ENCODE measurements at regions not wholly inside any gene's neighbourhood (a gene's known extent, or its start where the extent isn't known, plus 50 kb on each side); places are given as distances from the start of the nearest gene placed in this dataset.
"Not testable (repeated sequence)": the region's sequence is repeated elsewhere in the genome, so short reads cannot be mapped to it uniquely, and the experiment has no call there.

GRCh38 chr21:35840949-35841348 lies 219.4 kb downstream of the SETD4 start:
- DNase-seq = no peak

- no peak for DNase-seq
These were observed 220.0 kb downstream of the SETD4 start for GRCh38 chr21:35840197-35840799.

DNA sequence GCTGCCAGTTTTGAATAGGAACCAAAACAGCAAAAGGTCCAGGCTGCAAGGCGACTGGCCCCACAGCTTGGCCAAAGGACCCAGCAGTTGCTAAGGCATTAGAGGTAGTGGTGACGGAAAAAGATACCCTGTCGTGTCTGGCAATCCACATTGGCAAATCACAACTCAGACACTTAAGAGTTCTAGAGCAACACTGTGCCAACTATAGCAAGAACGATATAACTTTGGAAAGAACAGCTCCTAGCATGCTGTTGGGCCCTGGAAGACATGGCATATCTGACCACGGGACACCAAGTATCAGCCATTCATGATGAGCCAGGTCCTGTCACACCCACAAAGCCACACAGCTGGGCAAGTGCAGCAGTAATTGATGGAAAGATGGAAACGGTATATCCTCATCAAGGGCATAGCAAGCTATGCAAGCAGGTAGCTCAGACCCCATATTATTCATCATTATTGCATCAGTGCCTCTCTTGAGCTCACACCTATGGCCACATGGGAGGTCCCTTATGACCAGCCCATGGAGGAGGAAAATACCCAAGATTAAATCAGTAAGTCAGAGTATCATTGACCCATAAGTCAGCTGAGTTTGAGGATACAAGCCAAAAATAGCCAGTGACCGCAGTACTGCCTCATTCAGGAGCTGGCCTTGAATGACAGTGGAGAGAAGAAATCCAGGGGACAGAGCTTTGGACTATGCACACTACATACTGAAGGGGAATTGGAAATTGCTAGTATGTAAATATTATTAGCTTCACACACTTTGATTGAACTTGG lies 221.2 kb downstream of the SETD4 start:
- DNase-seq = no peak

- no peak for DNase-seq
These were observed 222.0 kb downstream of the SETD4 start for GRCh38 chr21:35838350-35838749.

GRCh38 chr21:35833991-35834390 lies 226.3 kb downstream of the SETD4 start:
- no peak for DNase-seq

DNA sequence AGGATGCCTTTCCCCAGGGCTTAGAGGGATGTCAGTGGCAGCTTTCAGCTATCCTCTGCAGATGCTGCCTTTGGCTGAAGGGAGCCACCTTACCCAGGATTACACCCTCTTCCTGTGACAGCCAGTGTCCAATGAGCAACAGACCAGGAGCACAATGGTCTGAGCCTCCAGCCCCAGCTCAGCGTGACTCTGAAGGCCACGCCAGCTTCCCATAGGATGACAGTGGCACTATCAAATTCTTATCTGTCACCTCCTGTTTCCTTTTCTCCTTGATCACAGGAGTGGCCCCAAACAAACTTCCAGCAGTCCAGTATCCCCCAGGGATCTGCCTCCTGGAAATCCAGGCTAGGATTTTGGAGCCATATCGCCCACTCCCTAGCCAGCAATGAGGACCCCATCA lies 226.9 kb downstream of the SETD4 start:
- DNase-seq = no peak

DNA sequence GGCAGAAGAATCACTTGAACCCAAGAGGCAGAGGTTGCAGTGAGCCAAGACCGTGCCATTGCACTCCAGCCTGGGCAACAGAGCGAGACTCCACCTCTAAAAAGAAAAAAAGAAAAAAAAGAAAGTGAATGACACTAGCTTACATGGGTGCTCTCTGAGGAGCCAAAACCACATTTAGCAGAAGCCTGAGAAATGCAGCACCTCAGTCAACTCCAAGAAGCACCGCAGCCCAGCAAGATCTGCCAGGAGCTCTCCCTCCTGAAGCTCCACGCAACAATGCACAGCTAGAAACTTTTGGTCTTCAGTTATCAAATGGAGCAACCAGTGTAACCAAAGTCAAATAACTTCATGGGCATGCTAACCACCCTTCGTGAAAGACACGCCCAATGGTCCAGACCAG lies 229.1 kb downstream of the SETD4 start:
- no peak for DNase-seq

DNA sequence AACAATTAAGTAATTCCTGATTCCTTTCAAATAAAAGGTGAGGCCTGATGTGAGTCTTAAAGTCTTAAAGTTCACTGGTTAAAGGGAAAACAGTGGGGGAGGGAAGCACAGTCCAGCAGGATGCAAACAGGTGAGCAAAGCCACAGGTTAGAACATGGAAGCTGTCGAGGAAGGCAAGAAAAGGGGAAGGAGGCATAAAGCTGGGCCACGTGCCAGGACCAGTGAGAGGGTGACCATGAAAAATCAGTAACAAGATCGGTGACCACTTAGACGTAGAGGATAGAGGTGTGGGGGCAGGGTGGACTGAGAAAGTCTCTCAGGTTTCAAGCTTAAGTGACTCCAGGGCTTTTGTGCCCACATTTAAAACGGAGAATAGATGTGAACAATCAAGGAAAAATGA lies 231.3 kb downstream of the SETD4 start:
- no peak for DNase-seq

GRCh38 chr21:35828161-35828560 lies 232.2 kb downstream of the SETD4 start:
- no peak for DNase-seq

- DNase-seq = no peak
These were observed 233.3 kb downstream of the SETD4 start for GRCh38 chr21:35827004-35827403.

DNA sequence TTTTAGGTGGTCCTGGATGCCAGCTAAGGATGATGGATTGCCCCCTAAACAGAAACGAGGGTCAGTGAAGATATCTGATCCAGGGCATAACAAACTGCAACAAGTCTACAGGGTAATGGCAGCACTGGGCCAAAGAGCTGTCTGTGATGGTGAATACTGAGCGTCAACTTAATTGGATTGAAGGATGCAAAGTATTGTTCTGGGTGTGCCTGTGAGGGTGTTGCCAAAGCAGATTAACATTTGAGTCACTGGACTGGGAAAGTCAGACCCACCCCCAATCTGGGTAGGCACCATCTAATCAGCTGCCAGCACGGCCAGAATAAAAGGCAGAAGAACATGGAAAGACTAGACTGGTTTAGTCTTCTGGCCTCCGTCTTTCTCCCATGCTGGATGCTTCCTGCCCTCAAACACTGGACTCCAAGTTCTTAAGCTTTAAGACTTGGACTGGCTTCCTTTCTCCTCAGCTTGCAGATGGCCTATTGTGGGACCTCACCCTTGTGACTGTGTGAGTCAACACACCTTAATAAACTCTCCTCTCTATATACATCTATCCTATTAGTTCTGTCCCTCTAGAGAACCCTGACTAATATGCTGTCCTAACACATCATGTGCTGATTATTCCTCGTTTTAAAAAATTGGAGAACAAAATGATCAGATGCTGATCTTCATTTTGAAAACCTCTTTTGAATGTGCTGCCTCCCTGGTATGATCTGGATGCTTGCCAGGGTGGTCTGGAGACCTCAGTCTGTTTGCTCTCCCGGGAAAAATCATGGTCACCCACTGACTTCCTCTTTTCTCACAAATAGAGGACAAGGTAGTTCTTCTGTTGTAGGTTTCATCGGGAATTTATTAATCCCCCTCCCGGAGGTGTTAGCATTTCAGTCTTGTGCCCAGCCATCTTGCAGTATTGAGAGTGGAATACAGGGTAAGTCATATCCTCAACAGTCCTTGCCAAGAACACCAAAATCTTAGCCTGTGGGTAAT lies 234.7 kb downstream of the SETD4 start:
- DNase-seq = no peak

GRCh38 chr21:35824136-35824535 lies 236.2 kb downstream of the SETD4 start:
- DNase-seq = no peak

GRCh38 chr21:35819134-35819533 lies 241.2 kb downstream of the SETD4 start:
- DNase-seq = no peak

DNA sequence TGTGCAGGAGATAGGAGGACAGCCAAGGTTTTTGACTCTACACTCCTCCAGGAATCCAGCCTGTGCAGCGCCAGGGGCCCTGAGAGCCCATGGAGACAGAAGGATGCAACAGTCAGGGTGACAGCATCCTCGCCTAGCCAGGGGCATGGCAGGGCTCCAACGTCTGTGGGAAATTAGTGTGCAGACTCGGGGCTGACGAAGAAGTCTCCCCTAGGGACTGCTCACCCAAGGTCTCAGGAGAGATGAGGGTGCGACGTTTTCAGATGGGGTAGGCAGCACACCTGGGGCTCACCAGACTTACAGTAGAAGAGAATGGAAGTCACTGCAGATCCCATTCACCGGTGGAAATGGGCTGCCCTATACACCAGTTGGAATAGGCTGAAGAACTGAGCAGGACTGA lies 241.7 kb downstream of the SETD4 start:
- no peak for DNase-seq

DNA sequence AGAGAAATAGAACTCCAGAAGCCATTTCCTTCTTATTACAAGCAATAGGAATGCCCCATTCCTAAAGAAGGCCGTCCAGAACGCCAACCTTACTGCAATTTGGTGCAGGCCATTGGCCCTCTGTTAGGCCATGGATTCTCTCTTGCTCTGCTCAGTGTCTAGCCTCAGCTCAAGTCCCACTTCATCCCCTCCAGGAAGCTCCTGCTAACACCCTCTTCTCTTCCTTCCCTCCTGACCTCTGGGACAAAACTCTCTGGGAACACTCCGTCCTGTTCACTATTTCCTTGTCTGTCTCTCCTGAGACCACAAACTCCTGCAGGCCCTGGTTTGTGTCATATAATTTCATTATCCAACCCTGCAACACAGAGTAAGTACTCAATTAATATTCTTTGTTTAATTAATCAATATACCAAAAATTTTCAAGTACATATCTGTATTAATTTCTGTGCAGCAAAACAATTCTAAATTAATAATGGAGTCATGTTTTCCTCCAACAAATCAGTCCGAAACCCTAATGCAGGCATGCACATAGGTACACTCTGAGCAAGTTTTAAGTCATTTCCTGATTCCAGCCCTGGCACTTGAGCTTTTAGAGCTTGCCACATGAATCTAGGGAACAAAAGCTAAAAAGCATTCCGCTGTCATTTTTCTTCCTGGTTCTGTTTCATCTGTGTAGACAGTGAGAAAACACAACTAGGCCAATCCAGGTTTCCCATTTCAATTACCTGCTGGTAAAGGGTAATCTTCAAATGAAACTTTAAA lies 245.3 kb downstream of the SETD4 start:
- DNase-seq = no peak

GRCh38 chr21:35812679-35813078 lies 247.6 kb downstream of the SETD4 start:
- no peak for DNase-seq

- DNase-seq = no peak
These were observed 249.0 kb downstream of the SETD4 start for GRCh38 chr21:35811191-35811806.

DNA sequence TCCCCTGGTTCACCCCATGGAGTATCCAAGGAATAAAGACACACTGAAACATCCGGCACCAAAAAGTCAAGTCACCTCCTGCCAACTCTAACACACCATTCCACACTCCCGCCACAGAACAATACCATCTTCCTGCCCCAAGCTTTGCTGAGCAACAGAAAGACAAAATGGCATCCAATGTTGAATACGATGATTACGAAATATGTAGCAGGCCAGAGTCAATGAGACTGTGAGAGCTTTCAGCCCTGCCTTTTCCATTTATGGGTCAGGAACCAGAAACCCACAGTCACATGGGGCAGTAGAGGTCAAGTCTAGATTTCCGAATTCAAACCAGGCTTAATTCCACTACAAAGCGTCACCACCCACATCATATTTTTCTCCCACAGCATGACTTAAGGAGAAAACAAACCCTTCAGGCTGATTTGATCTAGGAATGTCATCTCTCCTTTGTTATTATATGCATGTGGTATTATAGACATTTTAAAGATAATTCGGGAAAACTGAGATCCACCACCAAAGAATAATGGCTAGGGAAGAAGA lies 249.8 kb downstream of the SETD4 start:
- no peak for DNase-seq

DNA sequence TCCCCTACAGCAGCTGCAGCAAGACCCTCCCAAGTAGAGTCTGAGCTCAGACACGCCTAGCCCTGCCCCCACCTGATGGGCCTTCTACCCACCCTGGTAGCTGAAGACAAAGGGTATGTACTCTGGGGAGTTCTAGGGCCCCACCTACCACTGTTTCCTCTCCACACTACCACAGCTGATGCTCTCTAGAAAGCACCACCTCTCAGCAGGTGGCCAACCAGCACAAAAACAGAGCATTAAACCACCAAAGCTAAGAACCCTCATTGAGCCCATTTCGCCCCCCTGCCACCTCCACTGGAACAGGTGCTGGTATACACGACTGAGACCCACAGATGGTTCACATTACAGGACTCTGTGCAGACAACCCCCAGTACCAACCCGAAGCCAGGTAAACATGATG lies 258.9 kb downstream of the SETD4 start:
- DNase-seq = no peak

GRCh38 chr21:35800796-35801385 lies 259.4 kb downstream of the SETD4 start:
- DNase-seq = not testable (repeated sequence)

GRCh38 chr21:35796844-35797243 lies 263.5 kb downstream of the SETD4 start:
- DNase-seq = no peak

DNA sequence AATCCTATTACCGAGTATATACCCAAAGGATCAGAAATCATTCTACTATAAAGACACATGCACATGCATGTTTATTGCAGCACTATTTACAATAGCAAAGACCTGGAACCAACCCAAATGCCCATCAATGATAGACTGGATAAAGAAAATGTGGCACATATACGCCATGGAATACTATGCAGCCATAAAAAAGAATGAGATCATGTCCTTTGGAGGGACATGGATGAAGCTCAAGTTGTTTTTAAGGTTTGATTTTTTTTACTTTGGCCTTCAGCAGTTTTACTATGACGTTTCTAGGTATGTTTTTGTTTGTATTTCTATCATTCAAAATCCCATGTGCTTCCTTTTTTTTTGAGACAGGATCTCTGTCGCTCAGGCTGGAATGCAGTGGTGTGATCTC lies 265.8 kb downstream of the SETD4 start:
- DNase-seq = not testable (repeated sequence)

All from NCI-H2081 treated with DMSO at 0.1 percent for 48 hours (cell line).